ENCODE measurements at regions not wholly inside any gene's neighbourhood (a gene's known extent, or its start where the extent isn't known, plus 50 kb on each side); places are given as distances from the start of the nearest gene placed in this dataset.
"Not testable (repeated sequence)": the region's sequence is repeated elsewhere in the genome, so short reads cannot be mapped to it uniquely, and the experiment has no call there.

DNA sequence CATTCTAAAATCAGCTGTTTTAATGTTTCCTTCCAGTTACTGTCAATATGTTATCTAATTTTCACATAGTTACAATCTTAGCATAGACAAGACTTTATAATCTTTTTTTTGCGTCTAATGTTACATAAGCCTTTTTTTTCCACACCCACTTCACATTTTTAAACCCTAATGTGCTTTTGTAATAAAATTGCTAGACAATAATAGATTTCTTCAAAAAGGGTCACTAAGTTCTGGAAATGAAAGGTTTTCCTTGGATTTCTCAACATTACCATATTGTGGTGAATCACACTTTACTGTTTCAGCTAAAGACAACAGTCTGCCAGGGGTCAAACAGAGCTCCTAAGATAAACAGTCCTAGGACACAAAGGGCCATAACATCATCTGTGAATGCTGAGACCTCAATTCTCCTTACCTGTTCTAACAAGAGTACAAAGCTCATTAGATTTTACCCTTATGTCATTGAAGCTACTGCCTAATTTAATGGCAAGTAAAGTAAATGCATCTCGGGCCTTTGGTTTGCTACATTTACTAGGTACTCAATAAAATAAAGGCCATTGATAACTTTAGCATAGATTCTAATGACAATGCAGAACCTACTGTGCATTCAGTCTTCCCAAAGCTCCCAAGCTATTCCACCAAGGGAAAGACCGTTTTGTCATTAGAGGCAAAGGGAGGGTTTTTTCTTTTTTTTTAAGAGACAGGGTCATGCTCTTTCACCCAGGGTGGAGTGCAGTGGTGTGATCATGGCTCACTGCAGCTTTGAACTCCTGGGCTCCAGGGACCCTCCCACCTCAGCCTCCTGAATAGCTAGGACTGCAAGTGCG, 111.2 kb upstream of the SLC38A2 start:
- DNase-seq (ENCODE audit: low read depth, low spot score) = no peak
- no peak overlapping the region for H3K9ac ChIP-seq (ENCODE audit: insufficient read length, low read depth)
- TF ChIP-seq SUZ12 (IDR thresholded peaks at IDR 0.05; ENCODE audit: extremely low read depth, insufficient read depth, insufficient read length) = no peak
- TF ChIP-seq ZNF274 (IDR thresholded peaks at IDR 0.05; ENCODE audit: low read depth, low read length) = no peak
- TF ChIP-seq YY1 (IDR thresholded peaks at IDR 0.05; ENCODE audit: insufficient read depth, insufficient read length) = no peak

DNA sequence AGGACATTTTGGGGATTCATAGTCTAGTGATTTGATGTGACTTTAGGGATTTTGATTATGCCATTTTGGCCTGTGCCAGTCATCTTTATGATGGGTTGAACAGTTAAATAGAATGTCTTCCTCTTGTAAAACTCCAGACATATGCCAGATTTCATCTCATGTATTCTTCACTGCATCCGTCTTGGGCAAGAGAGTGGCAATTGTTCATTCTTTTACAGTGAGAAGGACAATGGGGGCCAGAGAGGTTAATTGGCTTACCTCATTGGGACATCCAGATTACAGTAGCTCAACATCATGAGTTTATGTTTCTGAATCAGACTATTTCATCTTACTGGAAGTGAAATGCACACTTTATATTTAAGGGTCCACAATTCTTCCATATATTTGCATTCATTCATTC, 108.2 kb upstream of the SLC38A2 start:
- H3K27me3 ChIP-seq (ENCODE audit: insufficient read depth, insufficient read length) = no peaks in the 10 kb centered on the region
- no peak overlapping the region for H3K4me3 ChIP-seq (ENCODE audit: insufficient read length, low read depth)
- H3K36me3 ChIP-seq (ENCODE audit: insufficient read depth, insufficient read length, low read length) = no peaks in the 10 kb centered on the region
- no peaks in the 10 kb centered on the region for H3K4me1 ChIP-seq (ENCODE audit: insufficient read depth, insufficient read length)
- no peak overlapping the region for H3K9ac ChIP-seq (ENCODE audit: insufficient read length, low read depth)
- no peaks in the 10 kb centered on the region for H3K9me3 ChIP-seq (ENCODE audit: insufficient read depth, low read length)
- TF ChIP-seq SUZ12 (IDR thresholded peaks at IDR 0.05; ENCODE audit: extremely low read depth, insufficient read depth, insufficient read length) (no peak), ZNF274 (IDR thresholded peaks at IDR 0.05; ENCODE audit: low read depth, low read length) (no peak), YY1 (IDR thresholded peaks at IDR 0.05; ENCODE audit: insufficient read depth, insufficient read length) (no peak)
- no peak for DNase-seq (ENCODE audit: low read depth, low spot score)

More for the DNA sequence above, 111.2 kb upstream of the SLC38A2 start:
- Histone ChIP-seq H3K4me1 (ENCODE audit: insufficient read depth, insufficient read length) (no peaks in the 10 kb centered on the region), H3K27me3 (ENCODE audit: insufficient read depth, insufficient read length) (no peaks in the 10 kb centered on the region), H3K4me3 (ENCODE audit: insufficient read length, low read depth) (no peak overlapping the region), H3K36me3 (ENCODE audit: insufficient read depth, insufficient read length, low read length) (no peaks in the 10 kb centered on the region), H3K9me3 (ENCODE audit: insufficient read depth, low read length) (no peaks in the 10 kb centered on the region)

DNA sequence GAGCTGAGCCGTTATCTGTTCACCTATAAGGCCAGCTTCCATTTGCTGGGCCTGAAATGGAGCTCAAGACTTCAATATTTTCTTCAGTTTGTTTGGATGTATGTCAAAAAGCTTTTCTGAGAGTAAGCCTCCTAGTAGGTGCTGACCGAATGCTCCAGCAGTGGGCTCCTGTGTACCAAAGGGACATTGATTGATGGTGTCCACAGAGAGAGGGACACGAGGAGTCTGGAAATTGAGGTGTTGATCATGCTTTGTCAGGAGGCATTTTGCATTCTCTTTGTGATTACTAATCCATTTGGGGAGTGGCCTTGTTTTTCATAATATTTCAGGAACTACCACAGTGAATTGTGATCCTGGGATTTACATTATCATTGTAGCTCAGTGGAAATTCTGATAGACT, 107.7 kb upstream of the SLC38A2 start:
- Histone ChIP-seq H3K9me3 (ENCODE audit: insufficient read depth, low read length) (no peaks in the 10 kb centered on the region), H3K4me3 (ENCODE audit: insufficient read length, low read depth) (no peak overlapping the region), H3K9ac (ENCODE audit: insufficient read length, low read depth) (no peak overlapping the region), H3K27me3 (ENCODE audit: insufficient read depth, insufficient read length) (no peaks in the 10 kb centered on the region), H3K36me3 (ENCODE audit: insufficient read depth, insufficient read length, low read length) (no peaks in the 10 kb centered on the region), H3K4me1 (ENCODE audit: insufficient read depth, insufficient read length) (no peaks in the 10 kb centered on the region)
- TF ChIP-seq YY1 (IDR thresholded peaks at IDR 0.05; ENCODE audit: insufficient read depth, insufficient read length) (no peak), SUZ12 (IDR thresholded peaks at IDR 0.05; ENCODE audit: extremely low read depth, insufficient read depth, insufficient read length) (no peak), ZNF274 (IDR thresholded peaks at IDR 0.05; ENCODE audit: low read depth, low read length) (no peak)
- no peak for DNase-seq (ENCODE audit: low read depth, low spot score)

DNA sequence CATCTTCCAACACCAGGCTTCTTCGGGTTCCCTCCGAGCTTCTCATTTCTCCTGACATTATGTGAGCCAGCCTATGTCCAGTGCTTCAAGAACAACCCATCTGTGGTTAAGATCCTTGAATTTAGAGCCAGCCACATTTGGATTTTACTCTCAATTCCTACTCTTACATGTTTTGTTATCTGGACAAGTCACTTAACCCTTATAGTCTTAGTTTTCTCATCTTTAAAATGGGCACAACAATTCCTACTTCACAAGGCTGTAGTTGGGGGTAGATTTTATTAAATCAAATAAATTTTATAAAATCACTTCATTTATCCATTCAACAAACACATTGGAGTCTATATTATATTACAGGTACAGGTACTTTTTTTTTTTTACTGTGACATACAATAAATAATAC, 105.5 kb upstream of the SLC38A2 start:
- no peaks in the 10 kb centered on the region for H3K9me3 ChIP-seq (ENCODE audit: insufficient read depth, low read length)
- DNase-seq (ENCODE audit: low read depth, low spot score) = no peak
- H3K9ac ChIP-seq (ENCODE audit: insufficient read length, low read depth) = no peak overlapping the region
- H3K4me1 ChIP-seq (ENCODE audit: insufficient read depth, insufficient read length) = no peaks in the 10 kb centered on the region
- TF ChIP-seq SUZ12 (IDR thresholded peaks at IDR 0.05; ENCODE audit: extremely low read depth, insufficient read depth, insufficient read length) (no peak), YY1 (IDR thresholded peaks at IDR 0.05; ENCODE audit: insufficient read depth, insufficient read length) (no peak), ZNF274 (IDR thresholded peaks at IDR 0.05; ENCODE audit: low read depth, low read length) (no peak)
- H3K36me3 ChIP-seq (ENCODE audit: insufficient read depth, insufficient read length, low read length) = no peaks in the 10 kb centered on the region
- no peak overlapping the region for H3K4me3 ChIP-seq (ENCODE audit: insufficient read length, low read depth)
- H3K27me3 ChIP-seq (ENCODE audit: insufficient read depth, insufficient read length) = no peaks in the 10 kb centered on the region

DNA sequence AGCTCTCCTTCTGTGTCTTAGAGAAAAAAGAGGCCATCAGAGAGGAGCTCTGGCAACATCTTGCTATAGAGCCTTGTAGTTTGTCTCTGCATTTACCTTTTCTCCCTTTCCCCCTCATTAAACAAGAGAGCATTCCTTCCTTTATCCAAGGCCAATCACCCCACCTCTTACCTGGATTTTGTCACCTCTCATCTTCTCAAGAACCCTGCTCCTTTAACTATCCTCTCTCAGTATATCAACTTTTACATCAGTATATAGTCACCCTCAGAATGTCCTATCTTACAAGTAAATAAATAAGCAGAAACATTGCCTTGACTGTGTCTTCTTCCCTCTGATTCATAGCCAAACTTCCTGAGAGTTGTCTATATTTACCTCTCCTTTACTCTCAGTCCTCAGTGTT, 105.0 kb upstream of the SLC38A2 start:
- Histone ChIP-seq H3K9ac (ENCODE audit: insufficient read length, low read depth) (no peak overlapping the region), H3K36me3 (ENCODE audit: insufficient read depth, insufficient read length, low read length) (no peaks in the 10 kb centered on the region), H3K4me3 (ENCODE audit: insufficient read length, low read depth) (no peak overlapping the region), H3K9me3 (ENCODE audit: insufficient read depth, low read length) (no peaks in the 10 kb centered on the region), H3K27me3 (ENCODE audit: insufficient read depth, insufficient read length) (no peaks in the 10 kb centered on the region), H3K4me1 (ENCODE audit: insufficient read depth, insufficient read length) (no peaks in the 10 kb centered on the region)
- TF ChIP-seq ZNF274 (IDR thresholded peaks at IDR 0.05; ENCODE audit: low read depth, low read length) = no peak
- TF ChIP-seq YY1 (IDR thresholded peaks at IDR 0.05; ENCODE audit: insufficient read depth, insufficient read length) = no peak
- no peak for TF ChIP-seq SUZ12 (IDR thresholded peaks at IDR 0.05; ENCODE audit: extremely low read depth, insufficient read depth, insufficient read length)
- DNase-seq (ENCODE audit: low read depth, low spot score) = no peak

DNA sequence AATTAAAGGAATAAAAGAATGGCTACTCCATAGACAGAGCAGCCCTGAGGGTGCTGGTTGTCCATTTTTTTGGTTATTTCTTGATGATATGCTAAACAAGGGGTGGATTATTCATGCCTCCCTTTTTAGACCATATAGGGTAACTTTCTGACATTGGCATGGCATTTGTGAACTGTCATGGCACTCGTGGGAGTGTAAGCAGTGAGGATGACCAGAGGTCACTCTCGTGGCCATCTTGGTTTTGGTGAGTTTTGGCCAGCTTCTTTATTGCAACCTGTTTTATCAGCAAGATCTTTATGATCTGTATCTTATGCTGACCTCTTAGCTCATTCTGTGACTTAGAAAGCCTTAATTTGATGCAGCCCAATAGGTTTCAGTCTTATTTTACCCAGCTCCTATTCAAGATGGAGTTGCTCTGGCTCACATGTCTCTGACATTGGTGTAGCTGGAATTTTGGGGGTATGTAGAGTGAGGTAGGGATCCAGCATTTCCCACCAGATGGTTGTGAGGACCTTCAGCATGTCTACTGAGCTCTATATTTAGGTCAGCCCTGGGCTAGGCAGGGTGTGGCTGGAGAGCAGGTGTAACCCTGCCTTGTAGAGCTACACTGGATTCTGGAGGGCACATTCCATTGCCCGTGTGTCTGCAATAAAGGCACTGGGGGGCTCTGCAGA, 103.5 kb upstream of the SLC38A2 start:
- DNase-seq (ENCODE audit: low read depth, low spot score) = no peak
- H3K9ac ChIP-seq (ENCODE audit: insufficient read length, low read depth) = no peak overlapping the region
- H3K4me3 ChIP-seq (ENCODE audit: insufficient read length, low read depth) = no peak overlapping the region
- H3K27me3 ChIP-seq (ENCODE audit: insufficient read depth, insufficient read length) = no peaks in the 10 kb centered on the region
- H3K36me3 ChIP-seq (ENCODE audit: insufficient read depth, insufficient read length, low read length) = no peaks in the 10 kb centered on the region
- no peak for TF ChIP-seq YY1 (IDR thresholded peaks at IDR 0.05; ENCODE audit: insufficient read depth, insufficient read length)
- no peak for TF ChIP-seq ZNF274 (IDR thresholded peaks at IDR 0.05; ENCODE audit: low read depth, low read length)
- TF ChIP-seq SUZ12 (IDR thresholded peaks at IDR 0.05; ENCODE audit: extremely low read depth, insufficient read depth, insufficient read length) = no peak
- no peaks in the 10 kb centered on the region for H3K9me3 ChIP-seq (ENCODE audit: insufficient read depth, low read length)
- H3K4me1 ChIP-seq (ENCODE audit: insufficient read depth, insufficient read length) = no peaks in the 10 kb centered on the region

DNA sequence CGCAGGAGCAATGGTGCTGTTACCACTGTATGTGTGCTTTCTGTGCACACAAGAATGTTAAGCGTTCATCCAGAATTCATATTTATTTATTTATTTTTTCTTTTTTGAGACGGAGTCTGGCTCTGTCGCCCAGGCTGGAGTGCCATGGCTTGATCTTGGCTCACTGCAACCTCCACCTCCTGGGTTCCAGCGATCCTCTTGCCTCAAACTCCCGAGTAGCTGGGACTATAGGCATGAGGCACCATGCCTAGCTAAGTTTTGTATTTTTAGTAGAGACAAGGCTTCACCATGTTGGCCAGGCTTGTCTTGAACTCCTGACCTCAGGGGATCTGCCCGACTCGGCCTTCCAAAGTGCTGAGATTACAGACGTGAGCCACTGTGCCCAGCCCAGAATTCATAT, 101.8 kb upstream of the SLC38A2 start:
- H3K27me3 ChIP-seq (ENCODE audit: insufficient read depth, insufficient read length); H3K4me3 ChIP-seq (ENCODE audit: insufficient read length, low read depth); H3K4me1 ChIP-seq (ENCODE audit: insufficient read depth, insufficient read length); H3K36me3 ChIP-seq (ENCODE audit: insufficient read depth, insufficient read length, low read length); H3K9ac ChIP-seq (ENCODE audit: insufficient read length, low read depth); H3K9me3 ChIP-seq (ENCODE audit: insufficient read depth, low read length); DNase-seq (ENCODE audit: low read depth, low spot score): not testable (repeated sequence)

All from NT2/D1 (cell line).